Gastroesophageal sphincter (tissue), 4 donors: ENCODE measurements at regions not wholly inside any gene's neighbourhood (a gene's known extent, or its start where the extent isn't known, plus 50 kb on each side); places are given as distances from the start of the nearest gene placed in this dataset.

ENCODE experiments used
- ATAC-seq: fragments of 150-250 bp; one replicate; pipeline ENCODE4 v1.9.1; 2016; ENCODE audit warnings: mild to moderate bottlenecking, moderate library complexity
- H3K27ac ChIP-seq, 4 donors: fragments of 200-600 bp; sonication (generic) in 3 of 4; 1 replicate in 3 of 4; 2 replicates in 1 of 4; pipeline ENCODE4 v1.5.1; 2016 to 2019
- H3K27me3 ChIP-seq: fragments of 200-600 bp; sonication (generic); one replicate; pipeline ENCODE4 v1.5.1; 2019
- H3K36me3 ChIP-seq, 2 donors: fragments of 200-600 bp; sonication (generic); one replicate each; pipeline ENCODE4 v1.5.1; 2019; ENCODE audit warnings: control low read depth in 1 of 2
- H3K4me1 ChIP-seq, 3 donors: fragments of 200-600 bp; sonication (generic); 1 replicate in 2 of 3; 2 replicates in 1 of 3; pipeline ENCODE4 v1.5.1; 2016 to 2019; ENCODE audit warnings: control low read depth in 2 of 3
- H3K4me3 ChIP-seq, 2 donors: fragments of 200-600 bp; sonication (generic); one replicate each; pipeline ENCODE4 v1.5.1; 2019; ENCODE audit warnings: mild to moderate bottlenecking in 1 of 2, moderate library complexity in 1 of 2
- H3K9me3 ChIP-seq, 3 donors: fragments of 200-600 bp; sonication (generic); one replicate each; pipeline ENCODE4 v1.5.1; 2017 to 2019; ENCODE audit warnings: control low read depth in 2 of 3
- CTCF ChIP-seq, 4 experiments: fragments of 200-600 bp in 2 of 4; fragments of 450-650 bp in 2 of 4; sonication (generic) in 1 of 4; IDR thresholded peaks; one replicate each; pipeline ENCODE4 v1.5.1; 2017 to 2019; ENCODE audit warnings: antibody characterized with exemption in 4 of 4, mild to moderate bottlenecking in 2 of 4, moderate library complexity in 2 of 4
- EP300 ChIP-seq: sonication (generic); formaldehyde crosslinking; IDR thresholded peaks from one replicate; pipeline ENCODE4 v1.6.1; 2017; ENCODE audit warnings: antibody characterized with exemption, mild to moderate bottlenecking
- POLR2A ChIP-seq, 2 donors: fragments of 450-650 bp; IDR thresholded peaks; one replicate each; pipeline ENCODE4 v1.6.1; 2017; ENCODE audit warnings: antibody characterized with exemption in 2 of 2, mild to moderate bottlenecking in 2 of 2, moderate library complexity in 1 of 2
- POLR2AphosphoS5 ChIP-seq: sonication (generic); formaldehyde crosslinking; IDR thresholded peaks from one replicate; pipeline ENCODE4 v1.6.1; 2017; ENCODE audit warnings: antibody characterized with exemption
- WGBS, 2 donors: methylation state at CpG; one replicate each; pipeline ENCODE4 v1.1.5; 2018; ENCODE audit warnings: low coverage in 1 of 2; 5-methylcytosine and 5-hydroxymethylcytosine counted together

GRCh38 chr5:174970502-174970901, 246.1 kb downstream of the MSX2 start:
- WGBS, 2 donors: 30% methylated on average over 2 of the region's 4 CpGs; no CpG with 5 or more reads in 1 of the 2 donors
- Histone ChIP-seq H3K27me3 (peaks cover 5% of the 10 kb centered on the region), H3K9me3 (peaks cover 0 to 42% (median 1%) of the 10 kb centered on the region in 3 donors), H3K36me3 (no peaks in the 10 kb centered on the region), H3K4me3 (no peak overlapping the region), H3K27ac (no peak overlapping the region), H3K4me1 (no peaks in the 10 kb centered on the region)
- no peak for TF ChIP-seq CTCF (IDR thresholded peaks at IDR 0.05)
- TF ChIP-seq POLR2A (IDR thresholded peaks at IDR 0.05): no peak
- TF ChIP-seq POLR2AphosphoS5: no peak
- no peak for TF ChIP-seq EP300
- no peak for ATAC-seq

DNA sequence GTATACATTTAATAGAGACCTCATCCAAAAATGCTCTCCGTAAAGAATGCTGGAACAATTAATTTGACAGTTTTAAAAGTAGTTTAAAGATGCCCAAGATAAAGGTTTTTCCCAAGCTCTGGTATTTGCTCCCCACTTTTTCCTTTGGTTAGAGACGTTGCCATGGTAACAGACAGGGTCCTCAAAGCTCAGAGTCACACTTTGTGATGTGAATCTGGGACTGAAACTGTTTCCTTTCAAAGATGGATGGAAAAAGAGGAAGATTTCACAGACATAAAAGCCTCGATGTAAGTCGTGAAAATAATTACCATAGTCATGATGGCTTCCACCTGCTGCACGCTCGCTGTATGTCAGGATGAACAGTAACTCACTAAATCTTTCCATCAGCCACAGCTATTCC, 229.5 kb downstream of the MSX2 start:
- H3K4me3 ChIP-seq: no peak overlapping the region
- no peak for TF ChIP-seq EP300
- H3K4me1 ChIP-seq: no peaks in the 10 kb centered on the region
- no peaks in the 10 kb centered on the region for H3K36me3 ChIP-seq
- peaks cover 29% of the 10 kb centered on the region for H3K27me3 ChIP-seq
- 11 to 44% methylated on average over 6 of the region's 6 CpGs for WGBS, 2 donors
- no peak for ATAC-seq
- H3K9me3 ChIP-seq: no peaks in the 10 kb centered on the region
- H3K27ac ChIP-seq: no peak overlapping the region

GRCh38 chr5:174951151-174951780, 226.9 kb downstream of the MSX2 start:
- ATAC-seq: peak; percentile 51
- H3K27me3 ChIP-seq: peaks cover 45% of the 10 kb centered on the region
- no peaks in the 10 kb centered on the region for H3K4me1 ChIP-seq
- no peak overlapping the region for H3K27ac ChIP-seq
- WGBS, 2 donors: 5 to 23% methylated on average over 4 to 5 of the region's 5 CpGs
- no peaks in the 10 kb centered on the region for H3K9me3 ChIP-seq
- H3K36me3 ChIP-seq: no peaks in the 10 kb centered on the region
- TF ChIP-seq EP300 (no peak), CTCF (IDR thresholded peaks at IDR 0.05) (peak; percentile 62 to 85 (median 79)), POLR2A (IDR thresholded peaks at IDR 0.05) (no peak)
- H3K4me3 ChIP-seq: no peak overlapping the region

DNA sequence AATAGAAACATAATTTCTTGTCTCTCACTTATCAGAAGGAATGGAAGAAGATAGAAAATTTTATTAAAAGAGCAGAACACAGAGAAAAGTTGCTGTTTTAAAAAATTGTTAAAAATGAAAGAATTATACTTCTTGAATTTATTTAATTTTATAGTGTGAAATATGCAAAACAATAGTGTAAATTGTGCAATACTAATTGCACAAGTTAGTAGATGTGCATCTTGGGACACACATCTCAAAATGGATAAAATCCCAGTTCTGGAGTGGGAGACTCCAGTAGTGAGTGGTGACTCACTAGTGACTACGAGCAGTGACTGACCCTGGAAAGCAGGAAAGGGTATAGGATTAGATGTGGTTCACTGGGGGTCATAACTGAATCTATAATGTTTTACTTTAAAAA, 223.2 kb downstream of the MSX2 start:
- no peak for ATAC-seq
- Histone ChIP-seq H3K27ac (no peak overlapping the region), H3K27me3 (peaks cover 49% of the 10 kb centered on the region), H3K9me3 (no peaks in the 10 kb centered on the region), H3K36me3 (no peaks in the 10 kb centered on the region), H3K4me1 (no peaks in the 10 kb centered on the region), H3K4me3 (no peak overlapping the region)
- TF ChIP-seq POLR2AphosphoS5 (no peak), CTCF (IDR thresholded peaks at IDR 0.05) (no peak), POLR2A (IDR thresholded peaks at IDR 0.05) (no peak), EP300 (no peak)
- 36 to 67% methylated on average over 1 of the region's 1 CpG for WGBS, 2 donors

- no peak for ATAC-seq
- 78 to 93% methylated on average over 2 to 5 of the region's 7 CpGs for WGBS, 2 donors
- Histone ChIP-seq H3K36me3 (no peaks in the 10 kb centered on the region), H3K4me1 (no peaks in the 10 kb centered on the region), H3K27ac (no peak overlapping the region), H3K27me3 (peaks cover 52% of the 10 kb centered on the region), H3K4me3 (no peak overlapping the region), H3K9me3 (no peaks in the 10 kb centered on the region)
- no peak for TF ChIP-seq CTCF (IDR thresholded peaks at IDR 0.05)
- no peak for TF ChIP-seq POLR2AphosphoS5
- TF ChIP-seq EP300: no peak
- TF ChIP-seq POLR2A (IDR thresholded peaks at IDR 0.05): no peak
Measured at GRCh38 chr5:174945853-174946252, 221.5 kb downstream of the MSX2 start.
